ENCODE measurements at regions not wholly inside any gene's neighbourhood (a gene's known extent, or its start where the extent isn't known, plus 50 kb on each side); places are given as distances from the start of the nearest gene placed in this dataset.

DNA sequence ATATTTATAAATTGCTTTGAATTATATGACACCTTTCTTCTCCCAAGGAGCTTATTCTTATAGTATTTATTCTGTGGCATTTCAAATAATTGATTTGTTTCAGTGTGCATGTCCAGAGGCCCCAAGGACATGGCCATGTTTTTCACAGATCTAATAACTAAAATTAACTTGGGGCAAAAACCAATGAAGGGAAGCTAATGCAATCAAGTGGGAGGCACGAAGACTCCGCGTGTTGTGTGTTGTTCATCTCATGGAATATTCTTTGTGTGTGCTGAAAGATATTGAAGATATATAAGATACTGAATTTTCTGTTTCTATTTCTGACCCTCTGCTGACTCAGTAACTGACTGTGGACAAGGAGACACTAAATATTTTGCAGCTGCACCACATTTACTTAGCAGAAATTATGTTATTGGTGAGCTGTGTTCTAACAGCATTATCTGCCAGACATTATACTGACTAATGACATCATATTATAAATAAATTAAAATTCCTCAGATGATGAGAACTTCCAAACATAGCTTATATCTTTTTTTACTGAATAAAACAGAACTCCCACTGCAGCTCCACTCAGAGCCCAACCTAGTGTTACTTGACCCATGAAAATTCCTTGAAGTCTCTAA lies 519.3 kb upstream of the CXADR start:
- Histone ChIP-seq H3K9me3 (ENCODE audit: control insufficient read depth in 2 of 2, insufficient read depth in 1 of 2, low read length in 1 of 2) (no peaks in the 10 kb centered on the region), H3K4me1 (ENCODE audit: control insufficient read depth in 2 of 2, insufficient read depth in 2 of 2, low read length in 2 of 2) (no peaks in the 10 kb centered on the region), H3K27ac (ENCODE audit: low read depth in 1 of 2, low read length in 1 of 2) (no peak overlapping the region), H3K27me3 (ENCODE audit: control insufficient read depth in 2 of 2, insufficient read depth in 1 of 2, low read length in 1 of 2) (no peaks in the 10 kb centered on the region), H3K4me3 (ENCODE audit: low read length in 2 of 2) (no peak overlapping the region), H3K36me3 (ENCODE audit: control insufficient read depth in 2 of 2, insufficient read depth in 2 of 2, low read length in 1 of 2) (no peaks in the 10 kb centered on the region)
- WGBS, result 98% methylated on average over 3 of the region's 3 CpGs
- DNase-seq (ENCODE audit: low read depth in 6 of 9, low spot score in 9 of 9), result no peak

GRCh38 chr21:17002594-17003257 lies 510.1 kb upstream of the CXADR start:
- DNase-seq (ENCODE audit: low read depth in 6 of 9, low spot score in 9 of 9), result no peak
- no peaks in the 10 kb centered on the region for H3K9me3 ChIP-seq (ENCODE audit: control insufficient read depth in 2 of 2, insufficient read depth in 1 of 2, low read length in 1 of 2)
- H3K27me3 ChIP-seq (ENCODE audit: control insufficient read depth in 2 of 2, insufficient read depth in 1 of 2, low read length in 1 of 2), result no peaks in the 10 kb centered on the region
- no peaks in the 10 kb centered on the region for H3K4me1 ChIP-seq (ENCODE audit: control insufficient read depth in 2 of 2, insufficient read depth in 2 of 2, low read length in 2 of 2)
- H3K27ac ChIP-seq (ENCODE audit: low read depth in 1 of 2, low read length in 1 of 2), result peak overlapping the region in 1 of 2 donors; percentile 18
- WGBS, result 87% methylated on average over 4 of the region's 4 CpGs
- H3K4me3 ChIP-seq (ENCODE audit: low read length in 2 of 2), result no peak overlapping the region
- H3K36me3 ChIP-seq (ENCODE audit: control insufficient read depth in 2 of 2, insufficient read depth in 2 of 2, low read length in 1 of 2), result no peaks in the 10 kb centered on the region

DNA sequence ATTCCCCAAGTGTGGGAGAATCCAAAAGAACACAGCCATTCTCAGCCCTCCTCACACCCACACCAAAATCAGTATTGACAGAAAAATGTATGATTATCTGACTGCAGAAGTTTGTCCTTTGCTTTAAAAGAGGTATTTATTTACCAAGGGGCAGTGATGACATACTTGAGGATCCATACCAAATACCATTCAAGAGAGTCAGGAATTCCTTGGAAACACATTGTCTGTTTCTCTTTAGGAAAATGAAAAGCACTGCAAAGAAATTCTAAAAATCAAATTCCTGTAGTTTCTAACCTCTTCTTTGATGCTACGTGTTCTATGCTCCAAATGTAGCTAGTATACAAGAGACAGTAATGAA lies 509.6 kb upstream of the CXADR start:
- WGBS, result 74% methylated on average over 1 of the region's 1 CpG
- peak overlapping the region in 1 of 2 donors; percentile 18 for H3K27ac ChIP-seq (ENCODE audit: low read depth in 1 of 2, low read length in 1 of 2)
- no peaks in the 10 kb centered on the region for H3K9me3 ChIP-seq (ENCODE audit: control insufficient read depth in 2 of 2, insufficient read depth in 1 of 2, low read length in 1 of 2)
- no peaks in the 10 kb centered on the region for H3K36me3 ChIP-seq (ENCODE audit: control insufficient read depth in 2 of 2, insufficient read depth in 2 of 2, low read length in 1 of 2)
- no peak for DNase-seq (ENCODE audit: low read depth in 6 of 9, low spot score in 9 of 9)
- no peaks in the 10 kb centered on the region for H3K27me3 ChIP-seq (ENCODE audit: control insufficient read depth in 2 of 2, insufficient read depth in 1 of 2, low read length in 1 of 2)
- no peak overlapping the region for H3K4me3 ChIP-seq (ENCODE audit: low read length in 2 of 2)
- H3K4me1 ChIP-seq (ENCODE audit: control insufficient read depth in 2 of 2, insufficient read depth in 2 of 2, low read length in 2 of 2), result no peaks in the 10 kb centered on the region

DNA sequence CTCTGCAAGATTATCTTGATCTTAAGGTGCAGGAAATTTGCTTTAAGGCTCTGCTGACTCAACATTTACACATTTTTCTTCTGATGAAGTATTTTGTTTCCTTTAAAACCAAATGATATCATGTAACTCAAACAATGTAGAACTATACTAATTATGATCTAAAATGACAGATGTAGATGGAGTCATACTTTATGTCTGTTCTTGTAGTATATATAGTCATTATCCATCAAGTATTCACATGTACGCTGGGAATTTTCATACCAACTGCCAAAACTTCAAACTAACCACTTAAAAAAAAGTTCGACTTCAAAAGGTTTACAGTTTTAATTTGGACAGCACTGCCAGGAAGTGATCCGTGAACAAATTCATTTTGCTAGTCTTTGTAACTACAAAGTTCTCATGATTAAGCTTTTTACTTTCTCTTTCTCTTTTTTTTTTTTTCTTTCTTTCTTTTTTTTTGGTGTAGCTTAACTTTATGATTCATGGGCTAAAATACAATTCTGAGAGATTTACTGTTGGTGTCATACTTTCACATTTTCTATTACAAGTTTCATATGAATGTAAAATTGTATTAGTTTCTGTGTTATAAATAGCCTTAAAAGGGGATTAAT lies 509.0 kb upstream of the CXADR start:
- H3K27ac ChIP-seq (ENCODE audit: low read depth in 1 of 2, low read length in 1 of 2), result peak overlapping the region in 1 of 2 donors; percentile 33
- H3K36me3 ChIP-seq (ENCODE audit: control insufficient read depth in 2 of 2, insufficient read depth in 2 of 2, low read length in 1 of 2), result no peaks in the 10 kb centered on the region
- no peaks in the 10 kb centered on the region for H3K9me3 ChIP-seq (ENCODE audit: control insufficient read depth in 2 of 2, insufficient read depth in 1 of 2, low read length in 1 of 2)
- peak in 6 of 9 donors; percentile 2 to 37 (median 6) for DNase-seq (ENCODE audit: low read depth in 6 of 9, low spot score in 9 of 9)
- H3K27me3 ChIP-seq (ENCODE audit: control insufficient read depth in 2 of 2, insufficient read depth in 1 of 2, low read length in 1 of 2), result no peaks in the 10 kb centered on the region
- 56% methylated on average over 3 of the region's 3 CpGs for WGBS
- H3K4me1 ChIP-seq (ENCODE audit: control insufficient read depth in 2 of 2, insufficient read depth in 2 of 2, low read length in 2 of 2), result no peaks in the 10 kb centered on the region
- H3K4me3 ChIP-seq (ENCODE audit: low read length in 2 of 2), result no peak overlapping the region

DNA sequence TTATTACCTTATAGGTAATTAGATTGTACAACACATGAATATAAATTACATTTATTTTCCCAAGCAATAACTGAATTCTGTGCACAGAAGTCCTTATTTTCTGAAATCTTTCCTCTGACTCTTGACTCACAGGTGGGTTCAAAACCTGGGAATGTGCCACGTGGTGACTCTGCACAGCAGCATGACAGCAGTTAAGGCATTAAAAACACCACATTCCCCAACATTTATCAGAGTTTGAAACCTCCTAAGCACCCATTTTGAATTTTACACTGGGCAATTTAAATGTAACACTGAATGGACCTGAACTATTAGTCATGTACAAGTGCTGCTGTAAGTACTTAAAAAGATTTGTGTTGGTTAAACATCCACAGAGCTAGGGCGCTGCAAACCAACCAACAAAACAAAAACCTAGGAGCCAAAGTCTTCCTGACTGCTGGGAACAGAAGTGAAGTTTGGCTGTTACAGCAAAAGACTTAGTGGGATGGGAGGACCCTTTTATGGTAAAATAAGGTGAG lies 480.6 kb upstream of the CXADR start:
- H3K4me1 ChIP-seq (ENCODE audit: control insufficient read depth in 2 of 2, insufficient read depth in 2 of 2, low read length in 2 of 2), result no peaks in the 10 kb centered on the region
- no peak for DNase-seq (ENCODE audit: low read depth in 6 of 9, low spot score in 9 of 9)
- H3K27ac ChIP-seq (ENCODE audit: low read depth in 1 of 2, low read length in 1 of 2), result no peak overlapping the region
- no peaks in the 10 kb centered on the region for H3K27me3 ChIP-seq (ENCODE audit: control insufficient read depth in 2 of 2, insufficient read depth in 1 of 2, low read length in 1 of 2)
- H3K36me3 ChIP-seq (ENCODE audit: control insufficient read depth in 2 of 2, insufficient read depth in 2 of 2, low read length in 1 of 2), result no peaks in the 10 kb centered on the region
- WGBS, result 75% methylated on average over 2 of the region's 2 CpGs
- no peak overlapping the region for H3K4me3 ChIP-seq (ENCODE audit: low read length in 2 of 2)
- peaks cover 0 to 6% of the 10 kb centered on the region in 2 donors for H3K9me3 ChIP-seq (ENCODE audit: control insufficient read depth in 2 of 2, insufficient read depth in 1 of 2, low read length in 1 of 2)

GRCh38 chr21:17044696-17045095 lies 468.1 kb upstream of the CXADR start:
- H3K4me1 ChIP-seq (ENCODE audit: control insufficient read depth in 2 of 2, insufficient read depth in 2 of 2, low read length in 2 of 2), result no peaks in the 10 kb centered on the region
- H3K4me3 ChIP-seq (ENCODE audit: low read length in 2 of 2), result no peak overlapping the region
- no peaks in the 10 kb centered on the region for H3K36me3 ChIP-seq (ENCODE audit: control insufficient read depth in 2 of 2, insufficient read depth in 2 of 2, low read length in 1 of 2)
- DNase-seq (ENCODE audit: low read depth in 6 of 9, low spot score in 9 of 9), result no peak
- H3K9me3 ChIP-seq (ENCODE audit: control insufficient read depth in 2 of 2, insufficient read depth in 1 of 2, low read length in 1 of 2), result peaks cover 0 to 8% of the 10 kb centered on the region in 2 donors
- WGBS, result 85% methylated on average over 3 of the region's 3 CpGs
- no peaks in the 10 kb centered on the region for H3K27me3 ChIP-seq (ENCODE audit: control insufficient read depth in 2 of 2, insufficient read depth in 1 of 2, low read length in 1 of 2)
- H3K27ac ChIP-seq (ENCODE audit: low read depth in 1 of 2, low read length in 1 of 2), result no peak overlapping the region

GRCh38 chr21:17045214-17045853 lies 467.5 kb upstream of the CXADR start:
- Histone ChIP-seq H3K4me3 (ENCODE audit: low read length in 2 of 2) (no peak overlapping the region), H3K27ac (ENCODE audit: low read depth in 1 of 2, low read length in 1 of 2) (no peak overlapping the region), H3K36me3 (ENCODE audit: control insufficient read depth in 2 of 2, insufficient read depth in 2 of 2, low read length in 1 of 2) (no peaks in the 10 kb centered on the region), H3K9me3 (ENCODE audit: control insufficient read depth in 2 of 2, insufficient read depth in 1 of 2, low read length in 1 of 2) (peaks cover 0 to 9% of the 10 kb centered on the region in 2 donors), H3K4me1 (ENCODE audit: control insufficient read depth in 2 of 2, insufficient read depth in 2 of 2, low read length in 2 of 2) (no peaks in the 10 kb centered on the region), H3K27me3 (ENCODE audit: control insufficient read depth in 2 of 2, insufficient read depth in 1 of 2, low read length in 1 of 2) (no peaks in the 10 kb centered on the region)
- WGBS, result 91% methylated on average over 1 of the region's 1 CpG
- no peak for DNase-seq (ENCODE audit: low read depth in 6 of 9, low spot score in 9 of 9)

GRCh38 chr21:17048974-17049373 lies 463.9 kb upstream of the CXADR start:
- peaks cover 0 to 9% of the 10 kb centered on the region in 2 donors for H3K9me3 ChIP-seq (ENCODE audit: control insufficient read depth in 2 of 2, insufficient read depth in 1 of 2, low read length in 1 of 2)
- DNase-seq (ENCODE audit: low read depth in 6 of 9, low spot score in 9 of 9), result no peak
- H3K4me3 ChIP-seq (ENCODE audit: low read length in 2 of 2), result no peak overlapping the region
- no peak overlapping the region for H3K27ac ChIP-seq (ENCODE audit: low read depth in 1 of 2, low read length in 1 of 2)
- H3K27me3 ChIP-seq (ENCODE audit: control insufficient read depth in 2 of 2, insufficient read depth in 1 of 2, low read length in 1 of 2), result no peaks in the 10 kb centered on the region
- no peaks in the 10 kb centered on the region for H3K36me3 ChIP-seq (ENCODE audit: control insufficient read depth in 2 of 2, insufficient read depth in 2 of 2, low read length in 1 of 2)
- WGBS, result 87% methylated on average over 3 of the region's 3 CpGs
- no peaks in the 10 kb centered on the region for H3K4me1 ChIP-seq (ENCODE audit: control insufficient read depth in 2 of 2, insufficient read depth in 2 of 2, low read length in 2 of 2)

GRCh38 chr21:17050156-17050555 lies 462.7 kb upstream of the CXADR start:
- Histone ChIP-seq H3K9me3 (ENCODE audit: control insufficient read depth in 2 of 2, insufficient read depth in 1 of 2, low read length in 1 of 2) (peaks cover 0 to 9% of the 10 kb centered on the region in 2 donors), H3K4me1 (ENCODE audit: control insufficient read depth in 2 of 2, insufficient read depth in 2 of 2, low read length in 2 of 2) (no peaks in the 10 kb centered on the region), H3K36me3 (ENCODE audit: control insufficient read depth in 2 of 2, insufficient read depth in 2 of 2, low read length in 1 of 2) (no peaks in the 10 kb centered on the region), H3K27ac (ENCODE audit: low read depth in 1 of 2, low read length in 1 of 2) (no peak overlapping the region), H3K27me3 (ENCODE audit: control insufficient read depth in 2 of 2, insufficient read depth in 1 of 2, low read length in 1 of 2) (no peaks in the 10 kb centered on the region), H3K4me3 (ENCODE audit: low read length in 2 of 2) (no peak overlapping the region)
- no peak for DNase-seq (ENCODE audit: low read depth in 6 of 9, low spot score in 9 of 9)
- 91% methylated on average over 1 of the region's 1 CpG for WGBS
